ENCODE measurements at regions not wholly inside any gene's neighbourhood (a gene's known extent, or its start where the extent isn't known, plus 50 kb on each side); places are given as distances from the start of the nearest gene placed in this dataset.

- no CpG with 5 or more reads among the region's 2 CpGs for WGBS, 2 donors (ENCODE audit: extremely low coverage in 2 of 2, insufficient read length in 2 of 2, insufficient replicate concordance in 1 of 2)
- H2AFZ ChIP-seq (ENCODE audit: low read length), result no peak overlapping the region
Observed at GRCh38 chr11:23336961-23337360, 476.7 kb upstream of the CCDC179 start.

DNA sequence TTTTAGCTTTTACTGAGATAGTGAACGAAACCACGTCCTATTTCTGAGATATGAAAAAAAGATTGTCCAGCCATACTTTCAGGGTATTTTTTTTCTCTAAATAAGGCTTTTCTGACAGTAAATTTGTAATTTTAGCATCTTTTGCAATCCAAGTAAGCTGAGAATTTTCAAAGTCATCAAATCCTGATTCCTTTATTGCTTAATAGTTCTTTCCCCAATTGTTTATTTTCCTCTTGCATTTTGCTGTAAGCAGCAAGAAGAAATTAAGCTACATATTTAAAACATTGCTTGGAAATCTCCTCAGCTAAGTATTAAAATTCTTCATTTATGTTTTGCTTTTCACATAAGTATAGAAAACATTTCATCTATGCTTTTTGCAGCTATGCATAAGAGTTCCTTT is 493.3 kb upstream of the CCDC179 start:
- Histone ChIP-seq H4K91ac (ENCODE audit: low read depth, low read length, poor library complexity) (no peak overlapping the region), H2BK120ac (ENCODE audit: low read depth, low read length) (no peak overlapping the region), H2BK5ac (ENCODE audit: low read length) (no peak overlapping the region), H3K23ac (ENCODE audit: low read depth, low read length, poor library complexity) (no peak overlapping the region), H3K9ac (ENCODE audit: low read depth, low read length, poor library complexity) (no peak overlapping the region), H2AK5ac (ENCODE audit: low read depth, low read length) (no peak overlapping the region), H3K4me1 (ENCODE audit: control insufficient read depth in 2 of 2, insufficient read depth in 1 of 2, low read depth in 1 of 2, low read length in 2 of 2) (no peaks in the 10 kb centered on the region), H3K79me1 (ENCODE audit: low read depth, low read length) (no peaks in the 10 kb centered on the region), H3K14ac (ENCODE audit: low read length) (no peak overlapping the region), H2BK12ac (ENCODE audit: low read length) (no peak overlapping the region), H2BK15ac (ENCODE audit: low read length) (no peak overlapping the region), H3K18ac (ENCODE audit: low read length) (no peak overlapping the region), H3K27ac (replicated peaks; ENCODE audit: low read length) (no peak overlapping the region), H3K9me3 (replicated peaks in 1 of 2; ENCODE audit: control insufficient read depth in 2 of 2, insufficient read depth in 1 of 2, low read depth in 1 of 2, low read length in 2 of 2) (no peaks in the 10 kb centered on the region), H3K27me3 (ENCODE audit: control insufficient read depth in 3 of 3, insufficient read depth in 3 of 3, low read depth in 1 of 3, low read length in 3 of 3) (no peaks in the 10 kb centered on the region), H3K36me3 (replicated peaks in 1 of 2; ENCODE audit: control insufficient read depth in 2 of 2, insufficient read depth in 2 of 2, low read length in 2 of 2) (no peaks in the 10 kb centered on the region), H2AFZ (ENCODE audit: low read length) (no peak overlapping the region), H3K4me3 (ENCODE audit: low read length in 2 of 2) (no peak overlapping the region), H3K4me2 (ENCODE audit: insufficient read depth, low read length, poor library complexity, severe bottlenecking) (no peak overlapping the region), H4K8ac (ENCODE audit: low read depth, low read length) (no peak overlapping the region), H3K4ac (ENCODE audit: low read length) (no peak overlapping the region)
- DNase-seq (ENCODE audit: low spot score), result no peak
- no CpG with 5 or more reads among the region's 2 CpGs for WGBS, 2 donors (ENCODE audit: extremely low coverage in 2 of 2, insufficient read length in 2 of 2, insufficient replicate concordance in 1 of 2)

More at GRCh38 chr11:23336961-23337360, 476.7 kb upstream of the CCDC179 start:
- no peak overlapping the region for H3K4ac ChIP-seq (ENCODE audit: low read length)
- no peak overlapping the region for H3K18ac ChIP-seq (ENCODE audit: low read length)
- H3K14ac ChIP-seq (ENCODE audit: low read length), result no peak overlapping the region
- H3K4me2 ChIP-seq (ENCODE audit: insufficient read depth, low read length, poor library complexity, severe bottlenecking), result no peak overlapping the region
- H3K9me3 ChIP-seq (replicated peaks in 1 of 2; ENCODE audit: control insufficient read depth in 2 of 2, insufficient read depth in 1 of 2, low read depth in 1 of 2, low read length in 2 of 2), result no peaks in the 10 kb centered on the region
- no peak for DNase-seq (ENCODE audit: low spot score)
- H2BK5ac ChIP-seq (ENCODE audit: low read length), result no peak overlapping the region
- no peak overlapping the region for H3K27ac ChIP-seq (replicated peaks; ENCODE audit: low read length)
- H2AK5ac ChIP-seq (ENCODE audit: low read depth, low read length), result no peak overlapping the region
- no peaks in the 10 kb centered on the region for H3K36me3 ChIP-seq (replicated peaks in 1 of 2; ENCODE audit: control insufficient read depth in 2 of 2, insufficient read depth in 2 of 2, low read length in 2 of 2)
- H3K9ac ChIP-seq (ENCODE audit: low read depth, low read length, poor library complexity), result no peak overlapping the region
- H2BK15ac ChIP-seq (ENCODE audit: low read length), result no peak overlapping the region
- H4K8ac ChIP-seq (ENCODE audit: low read depth, low read length), result no peak overlapping the region
- no peak overlapping the region for H4K91ac ChIP-seq (ENCODE audit: low read depth, low read length, poor library complexity)
- no peak overlapping the region for H3K23ac ChIP-seq (ENCODE audit: low read depth, low read length, poor library complexity)
- no peaks in the 10 kb centered on the region for H3K27me3 ChIP-seq (ENCODE audit: control insufficient read depth in 3 of 3, insufficient read depth in 3 of 3, low read depth in 1 of 3, low read length in 3 of 3)
- H3K79me1 ChIP-seq (ENCODE audit: low read depth, low read length), result no peaks in the 10 kb centered on the region
- H3K4me3 ChIP-seq (ENCODE audit: low read length in 2 of 2), result no peak overlapping the region
- no peaks in the 10 kb centered on the region for H3K4me1 ChIP-seq (ENCODE audit: control insufficient read depth in 2 of 2, insufficient read depth in 1 of 2, low read depth in 1 of 2, low read length in 2 of 2)
- H2BK120ac ChIP-seq (ENCODE audit: low read depth, low read length), result no peak overlapping the region
- H2BK12ac ChIP-seq (ENCODE audit: low read length), result no peak overlapping the region

DNA sequence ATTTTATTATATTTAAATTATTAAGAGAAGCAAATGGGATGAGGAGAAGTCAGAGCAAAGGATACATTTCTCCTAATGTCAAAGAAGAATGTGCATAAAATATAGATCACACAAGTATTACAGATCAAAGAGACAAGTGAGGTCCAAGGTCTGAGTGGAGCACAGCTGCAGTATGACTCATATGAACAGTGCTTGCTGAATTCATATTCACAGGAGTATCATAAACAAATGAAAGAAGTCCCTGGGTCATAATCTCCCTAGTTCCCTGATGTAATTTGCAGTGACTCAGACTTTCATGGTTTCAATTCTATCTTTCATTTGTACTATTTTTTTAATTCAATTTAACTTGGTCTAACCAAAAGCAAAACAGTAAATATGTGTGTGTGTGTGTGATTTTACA is 499.0 kb upstream of the CCDC179 start:
- H3K4ac ChIP-seq (ENCODE audit: low read length), result no peak overlapping the region
- no peak overlapping the region for H2BK15ac ChIP-seq (ENCODE audit: low read length)
- no peak overlapping the region for H4K91ac ChIP-seq (ENCODE audit: low read depth, low read length, poor library complexity)
- H4K8ac ChIP-seq (ENCODE audit: low read depth, low read length), result no peak overlapping the region
- no peaks in the 10 kb centered on the region for H3K9me3 ChIP-seq (replicated peaks in 1 of 2; ENCODE audit: control insufficient read depth in 2 of 2, insufficient read depth in 1 of 2, low read depth in 1 of 2, low read length in 2 of 2)
- H2BK5ac ChIP-seq (ENCODE audit: low read length), result no peak overlapping the region
- H2BK12ac ChIP-seq (ENCODE audit: low read length), result no peak overlapping the region
- no peaks in the 10 kb centered on the region for H3K79me1 ChIP-seq (ENCODE audit: low read depth, low read length)
- no peak overlapping the region for H3K18ac ChIP-seq (ENCODE audit: low read length)
- H3K27ac ChIP-seq (replicated peaks; ENCODE audit: low read length), result no peak overlapping the region
- H3K27me3 ChIP-seq (ENCODE audit: control insufficient read depth in 3 of 3, insufficient read depth in 3 of 3, low read depth in 1 of 3, low read length in 3 of 3), result no peaks in the 10 kb centered on the region
- no peak overlapping the region for H3K4me3 ChIP-seq (ENCODE audit: low read length in 2 of 2)
- H3K4me2 ChIP-seq (ENCODE audit: insufficient read depth, low read length, poor library complexity, severe bottlenecking), result no peak overlapping the region
- H2AFZ ChIP-seq (ENCODE audit: low read length), result no peak overlapping the region
- H3K14ac ChIP-seq (ENCODE audit: low read length), result no peak overlapping the region
- no peak for DNase-seq (ENCODE audit: low spot score)
- no peak overlapping the region for H3K23ac ChIP-seq (ENCODE audit: low read depth, low read length, poor library complexity)
- H3K4me1 ChIP-seq (ENCODE audit: control insufficient read depth in 2 of 2, insufficient read depth in 1 of 2, low read depth in 1 of 2, low read length in 2 of 2), result no peaks in the 10 kb centered on the region
- no peak overlapping the region for H3K9ac ChIP-seq (ENCODE audit: low read depth, low read length, poor library complexity)
- H2AK5ac ChIP-seq (ENCODE audit: low read depth, low read length), result no peak overlapping the region
- H3K36me3 ChIP-seq (replicated peaks in 1 of 2; ENCODE audit: control insufficient read depth in 2 of 2, insufficient read depth in 2 of 2, low read length in 2 of 2), result no peaks in the 10 kb centered on the region
- H2BK120ac ChIP-seq (ENCODE audit: low read depth, low read length), result no peak overlapping the region

- H3K9ac ChIP-seq (ENCODE audit: low read depth, low read length, poor library complexity), result no peak overlapping the region
- no peak overlapping the region for H2BK120ac ChIP-seq (ENCODE audit: low read depth, low read length)
- H4K91ac ChIP-seq (ENCODE audit: low read depth, low read length, poor library complexity), result no peak overlapping the region
- H4K8ac ChIP-seq (ENCODE audit: low read depth, low read length), result no peak overlapping the region
- no peaks in the 10 kb centered on the region for H3K27me3 ChIP-seq (ENCODE audit: control insufficient read depth in 3 of 3, insufficient read depth in 3 of 3, low read depth in 1 of 3, low read length in 3 of 3)
- no peak overlapping the region for H3K4ac ChIP-seq (ENCODE audit: low read length)
- H3K27ac ChIP-seq (replicated peaks; ENCODE audit: low read length), result no peak overlapping the region
- H2AK5ac ChIP-seq (ENCODE audit: low read depth, low read length), result no peak overlapping the region
- H3K4me3 ChIP-seq (ENCODE audit: low read length in 2 of 2), result no peak overlapping the region
- H3K79me1 ChIP-seq (ENCODE audit: low read depth, low read length), result no peaks in the 10 kb centered on the region
- WGBS, 2 donors (ENCODE audit: extremely low coverage in 2 of 2, insufficient read length in 2 of 2, insufficient replicate concordance in 1 of 2), result no CpG with 5 or more reads among the region's 3 CpGs
- H2BK12ac ChIP-seq (ENCODE audit: low read length), result no peak overlapping the region
- H3K4me2 ChIP-seq (ENCODE audit: insufficient read depth, low read length, poor library complexity, severe bottlenecking), result no peak overlapping the region
- H3K4me1 ChIP-seq (ENCODE audit: control insufficient read depth in 2 of 2, insufficient read depth in 1 of 2, low read depth in 1 of 2, low read length in 2 of 2), result no peaks in the 10 kb centered on the region
- no peaks in the 10 kb centered on the region for H3K36me3 ChIP-seq (replicated peaks in 1 of 2; ENCODE audit: control insufficient read depth in 2 of 2, insufficient read depth in 2 of 2, low read length in 2 of 2)
- no peaks in the 10 kb centered on the region for H3K9me3 ChIP-seq (replicated peaks in 1 of 2; ENCODE audit: control insufficient read depth in 2 of 2, insufficient read depth in 1 of 2, low read depth in 1 of 2, low read length in 2 of 2)
- no peak for DNase-seq (ENCODE audit: low spot score)
- no peak overlapping the region for H2BK5ac ChIP-seq (ENCODE audit: low read length)
- H3K18ac ChIP-seq (ENCODE audit: low read length), result no peak overlapping the region
- no peak overlapping the region for H3K14ac ChIP-seq (ENCODE audit: low read length)
- H2BK15ac ChIP-seq (ENCODE audit: low read length), result no peak overlapping the region
- no peak overlapping the region for H2AFZ ChIP-seq (ENCODE audit: low read length)
- no peak overlapping the region for H3K23ac ChIP-seq (ENCODE audit: low read depth, low read length, poor library complexity)
Observed at GRCh38 chr11:23364076-23364475, 503.8 kb upstream of the CCDC179 start.
